ENCODE measurements at regions not wholly inside any gene's neighbourhood (a gene's known extent, or its start where the extent isn't known, plus 50 kb on each side); places are given as distances from the start of the nearest gene placed in this dataset.

DNA sequence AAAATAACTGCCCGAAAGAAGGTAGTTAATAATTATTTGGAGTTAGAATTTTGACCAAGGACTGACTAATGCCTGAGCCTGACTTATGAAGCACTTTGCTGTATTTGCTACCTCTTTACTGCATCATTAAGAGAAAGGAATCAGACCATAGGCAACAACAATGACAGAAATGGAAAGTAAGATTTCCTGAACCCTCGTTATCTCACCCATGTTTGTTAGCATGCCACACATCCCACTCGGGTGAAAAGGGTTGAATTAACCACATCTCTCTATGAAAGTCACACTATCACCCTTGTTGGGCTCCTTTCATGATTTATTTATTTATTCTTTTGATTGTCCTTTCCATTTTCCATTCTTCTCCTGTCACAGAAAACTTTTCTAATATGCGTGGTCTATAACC, 59.6 kb downstream of the OLIG3 start:
- no peak for TF ChIP-seq POLR2A (IDR thresholded peaks at IDR 0.05)
- TF ChIP-seq, protein P1, sequence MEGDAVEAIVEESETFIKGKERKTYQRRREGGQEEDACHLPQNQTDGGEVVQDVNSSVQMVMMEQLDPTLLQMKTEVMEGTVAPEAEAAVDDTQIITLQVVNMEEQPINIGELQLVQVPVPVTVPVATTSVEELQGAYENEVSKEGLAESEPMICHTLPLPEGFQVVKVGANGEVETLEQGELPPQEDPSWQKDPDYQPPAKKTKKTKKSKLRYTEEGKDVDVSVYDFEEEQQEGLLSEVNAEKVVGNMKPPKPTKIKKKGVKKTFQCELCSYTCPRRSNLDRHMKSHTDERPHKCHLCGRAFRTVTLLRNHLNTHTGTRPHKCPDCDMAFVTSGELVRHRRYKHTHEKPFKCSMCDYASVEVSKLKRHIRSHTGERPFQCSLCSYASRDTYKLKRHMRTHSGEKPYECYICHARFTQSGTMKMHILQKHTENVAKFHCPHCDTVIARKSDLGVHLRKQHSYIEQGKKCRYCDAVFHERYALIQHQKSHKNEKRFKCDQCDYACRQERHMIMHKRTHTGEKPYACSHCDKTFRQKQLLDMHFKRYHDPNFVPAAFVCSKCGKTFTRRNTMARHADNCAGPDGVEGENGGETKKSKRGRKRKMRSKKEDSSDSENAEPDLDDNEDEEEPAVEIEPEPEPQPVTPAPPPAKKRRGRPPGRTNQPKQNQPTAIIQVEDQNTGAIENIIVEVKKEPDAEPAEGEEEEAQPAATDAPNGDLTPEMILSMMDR (IDR thresholded peaks at IDR 0.05) = no peak
- TF ChIP-seq EP300 (IDR thresholded peaks at IDR 0.05) = no peak

Measured in ovary (tissue), 3 donors.